Effector memory CD8-positive, alpha-beta T cell (primary cell): ENCODE measurements at regions not wholly inside any gene's neighbourhood (a gene's known extent, or its start where the extent isn't known, plus 50 kb on each side); places are given as distances from the start of the nearest gene placed in this dataset.

Experiments
- ATAC-seq: fragments of 150-1000 bp; cut with Tn5 transposase; replicated peaks from 2 replicates; pipeline ENCODE4 v1.10.0; 2021; ENCODE audit warnings: mild to moderate bottlenecking, moderate library complexity
- DNase-seq, 3 experiments: peaks; one replicate each; pipeline ENCODE4 v3.0.0; 2021
- H3K27ac Mint-ChIP-seq, 2 donors: one replicate each; pipeline ENCODE4 v1.8.0; 2022; ENCODE audit warnings: mild to moderate bottlenecking in 2 of 2, mixed read lengths in 2 of 2, moderate library complexity in 2 of 2
- H3K27me3 Mint-ChIP-seq, 2 donors: one replicate each; pipeline ENCODE4 v1.8.0; 2022; ENCODE audit warnings: mixed read lengths in 2 of 2
- H3K36me3 Mint-ChIP-seq: one replicate; pipeline ENCODE4 v1.8.0; 2022; ENCODE audit warnings: mild to moderate bottlenecking, moderate library complexity, mixed read lengths; ENCODE audit not compliant: insufficient read depth
- H3K4me1 Mint-ChIP-seq, 2 donors: one replicate each; pipeline ENCODE4 v1.8.0; 2022; ENCODE audit warnings: low read depth in 2 of 2, mixed read lengths in 2 of 2
- H3K4me3 Mint-ChIP-seq, 2 donors: one replicate each; pipeline ENCODE4 v1.8.0; 2022; ENCODE audit warnings: mild to moderate bottlenecking in 2 of 2, mixed read lengths in 2 of 2, moderate library complexity in 2 of 2
- H3K9me3 Mint-ChIP-seq, 2 donors: one replicate each; pipeline ENCODE4 v1.8.0; 2022; ENCODE audit warnings: mixed read lengths in 2 of 2

DNA sequence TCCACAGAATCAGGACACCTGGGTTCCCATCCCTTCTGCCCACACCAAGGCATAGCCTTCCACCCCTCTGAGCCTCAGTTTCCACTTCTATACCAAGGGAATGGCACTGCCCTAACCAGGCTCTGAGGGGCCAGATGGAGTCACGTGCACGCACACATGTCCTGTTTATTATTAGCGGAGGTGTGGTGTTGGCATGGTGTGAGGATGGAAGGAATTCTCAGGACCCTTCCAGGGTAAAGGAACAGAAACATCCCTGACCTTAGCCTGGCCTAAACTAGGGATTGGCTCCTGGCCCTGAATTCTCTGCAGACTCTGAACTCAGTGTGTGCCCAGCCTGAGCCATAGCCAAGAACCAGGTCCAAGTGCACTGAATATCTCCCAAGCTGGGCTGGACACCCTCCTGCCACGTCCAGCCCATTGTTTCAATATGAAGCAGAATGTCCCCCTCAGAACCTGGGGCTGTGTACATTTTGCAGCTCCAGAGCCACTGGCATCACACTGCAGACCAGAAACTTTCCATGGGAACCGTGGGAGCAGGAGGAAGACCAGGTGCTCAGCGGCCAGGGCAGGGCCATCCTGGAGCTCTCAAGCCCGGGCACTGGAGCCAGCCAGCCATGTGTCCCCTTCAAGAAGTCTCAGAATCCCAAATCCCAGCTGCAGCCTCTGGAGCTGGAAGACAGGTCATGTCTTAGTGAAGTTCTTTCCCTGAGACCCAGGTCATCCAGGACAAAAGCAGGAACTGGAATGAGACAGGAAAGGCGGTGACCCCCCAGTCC lies 208.4 kb downstream of the ANKRD60 start:
- ATAC-seq (no peak), DNase-seq (no peak)
- H3K4me3 Mint-ChIP-seq: no peak overlapping the region
- no peaks in the 10 kb centered on the region for H3K4me1 Mint-ChIP-seq
- no peak overlapping the region for H3K27ac Mint-ChIP-seq
- no peaks in the 10 kb centered on the region for H3K9me3 Mint-ChIP-seq
- H3K27me3 Mint-ChIP-seq: peaks cover 33 to 66% of the 10 kb centered on the region in 2 donors
- H3K36me3 Mint-ChIP-seq: peaks cover under 1% of the 10 kb centered on the region

DNA sequence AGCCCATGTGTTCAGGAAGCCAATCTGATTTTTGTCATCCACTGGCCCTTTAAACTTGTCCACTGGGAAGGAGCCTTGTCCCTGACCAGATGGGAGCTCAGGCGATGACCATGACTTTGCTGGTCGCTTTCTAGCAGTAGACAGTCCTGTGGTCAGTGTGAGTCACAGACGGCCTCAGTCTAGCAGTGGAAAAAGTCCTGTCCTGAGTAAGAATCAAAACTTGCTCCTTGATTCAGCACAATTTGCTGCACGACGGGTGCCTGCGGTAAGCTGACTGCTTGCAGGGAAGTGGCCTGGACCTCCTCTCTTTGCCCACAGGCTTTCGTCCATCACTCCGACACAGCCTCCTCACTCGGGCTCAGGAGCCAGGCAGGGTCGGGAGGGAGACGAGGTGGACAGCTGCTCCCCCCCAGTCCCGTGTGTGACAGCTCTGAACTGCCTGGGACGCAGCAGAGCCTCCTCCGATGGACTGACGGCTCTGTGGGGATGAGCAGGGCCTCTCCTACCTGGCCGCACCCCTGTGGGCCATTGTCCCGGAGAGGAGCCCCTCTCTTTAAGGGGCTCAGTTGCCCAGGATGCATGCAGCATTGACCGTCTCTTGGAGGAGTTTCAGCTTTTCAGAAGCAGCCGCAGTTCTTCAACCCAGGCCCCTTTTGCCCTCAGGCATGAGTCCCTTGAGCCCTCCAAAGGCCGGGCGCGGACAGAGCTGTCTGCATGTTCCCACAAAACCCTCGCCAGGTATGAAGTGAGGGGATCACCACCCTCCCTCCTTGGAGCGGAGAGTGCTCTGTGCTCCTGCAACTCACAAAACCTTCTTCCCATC lies 209.2 kb downstream of the ANKRD60 start:
- Mint-ChIP-seq H3K4me3 (no peak overlapping the region), H3K27me3 (peaks cover 25 to 58% of the 10 kb centered on the region in 2 donors), H3K27ac (no peak overlapping the region), H3K36me3 (no peaks in the 10 kb centered on the region), H3K4me1 (peaks cover 0 to 2% of the 10 kb centered on the region in 2 donors), H3K9me3 (no peaks in the 10 kb centered on the region)
- no peak for ATAC-seq
- no peak for DNase-seq

GRCh38 chr20:58018590-58018989 lies 209.9 kb downstream of the ANKRD60 start:
- DNase-seq: no peak
- H3K27ac Mint-ChIP-seq: no peak overlapping the region
- no peak overlapping the region for H3K4me3 Mint-ChIP-seq
- H3K27me3 Mint-ChIP-seq: peaks cover 24 to 51% of the 10 kb centered on the region in 2 donors
- ATAC-seq: no peak
- peaks cover 0 to 3% of the 10 kb centered on the region in 2 donors for H3K4me1 Mint-ChIP-seq
- H3K36me3 Mint-ChIP-seq: no peaks in the 10 kb centered on the region
- H3K9me3 Mint-ChIP-seq: no peaks in the 10 kb centered on the region

GRCh38 chr20:58017970-58018530 lies 210.4 kb downstream of the ANKRD60 start:
- DNase-seq (no peak), ATAC-seq (no peak)
- Mint-ChIP-seq H3K4me1 (peaks cover 0 to 3% of the 10 kb centered on the region in 2 donors), H3K27ac (no peak overlapping the region), H3K4me3 (no peak overlapping the region), H3K27me3 (peaks cover 24 to 51% of the 10 kb centered on the region in 2 donors), H3K9me3 (no peaks in the 10 kb centered on the region), H3K36me3 (no peaks in the 10 kb centered on the region)

DNA sequence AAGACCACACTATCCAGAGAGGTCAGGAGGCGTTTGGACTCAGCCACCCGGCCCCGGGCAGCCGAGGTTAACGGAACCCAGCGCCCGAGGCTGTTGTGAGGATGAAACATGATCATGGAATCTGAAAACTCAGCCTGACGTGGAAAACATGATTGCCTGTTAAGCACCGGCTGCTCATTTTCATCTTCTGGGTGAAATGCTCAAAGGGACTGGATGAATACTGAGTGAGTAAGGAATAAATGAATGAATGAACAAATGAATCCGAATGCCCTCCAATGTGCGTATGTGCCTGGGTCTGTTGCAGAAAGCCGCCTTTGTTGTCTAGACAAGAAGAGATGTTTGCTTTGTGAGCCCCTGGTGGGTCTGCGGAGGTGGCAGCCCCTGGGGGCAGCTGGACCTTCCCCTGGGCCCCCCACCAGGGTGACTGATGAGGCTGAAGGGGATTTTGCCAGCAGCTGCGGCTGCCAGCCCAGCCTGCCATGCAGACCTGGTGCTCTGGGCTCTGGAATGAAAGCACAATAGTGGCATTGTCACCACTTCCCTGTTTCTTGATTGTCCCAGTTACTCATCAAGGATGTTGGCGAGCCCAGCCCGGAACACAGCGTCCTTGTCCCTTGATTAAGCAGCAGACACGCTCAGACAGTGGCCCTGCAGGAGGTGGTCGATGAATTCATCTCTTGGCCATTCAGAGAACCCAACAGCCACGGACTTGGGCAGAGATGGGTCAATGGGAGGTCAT lies 211.1 kb downstream of the ANKRD60 start:
- no peak overlapping the region for H3K4me3 Mint-ChIP-seq

GRCh38 chr20:58016779-58017178 lies 211.7 kb downstream of the ANKRD60 start:
- H3K36me3 Mint-ChIP-seq: no peaks in the 10 kb centered on the region
- no peak overlapping the region for H3K4me3 Mint-ChIP-seq
- no peak overlapping the region for H3K27ac Mint-ChIP-seq
- ATAC-seq: no peak
- H3K4me1 Mint-ChIP-seq: peaks cover 0 to 3% of the 10 kb centered on the region in 2 donors
- peaks cover 34 to 64% of the 10 kb centered on the region in 2 donors for H3K27me3 Mint-ChIP-seq
- H3K9me3 Mint-ChIP-seq: no peaks in the 10 kb centered on the region
- no peak for DNase-seq

More for the DNA sequence above, 211.1 kb downstream of the ANKRD60 start:
- ATAC-seq (no peak), DNase-seq (no peak)
- Mint-ChIP-seq H3K9me3 (no peaks in the 10 kb centered on the region), H3K36me3 (no peaks in the 10 kb centered on the region), H3K27ac (no peak overlapping the region), H3K27me3 (peaks cover 27 to 58% of the 10 kb centered on the region in 2 donors), H3K4me1 (peaks cover 0 to 3% of the 10 kb centered on the region in 2 donors)

- Mint-ChIP-seq H3K4me1 (peaks cover 0 to 3% of the 10 kb centered on the region in 2 donors), H3K9me3 (no peaks in the 10 kb centered on the region), H3K4me3 (no peak overlapping the region), H3K27me3 (peaks cover 44 to 71% of the 10 kb centered on the region in 2 donors), H3K36me3 (no peaks in the 10 kb centered on the region), H3K27ac (no peak overlapping the region)
- ATAC-seq (peak; percentile 35), DNase-seq (no peak)
Measured at GRCh38 chr20:58014628-58015315, 213.7 kb downstream of the ANKRD60 start.

DNA sequence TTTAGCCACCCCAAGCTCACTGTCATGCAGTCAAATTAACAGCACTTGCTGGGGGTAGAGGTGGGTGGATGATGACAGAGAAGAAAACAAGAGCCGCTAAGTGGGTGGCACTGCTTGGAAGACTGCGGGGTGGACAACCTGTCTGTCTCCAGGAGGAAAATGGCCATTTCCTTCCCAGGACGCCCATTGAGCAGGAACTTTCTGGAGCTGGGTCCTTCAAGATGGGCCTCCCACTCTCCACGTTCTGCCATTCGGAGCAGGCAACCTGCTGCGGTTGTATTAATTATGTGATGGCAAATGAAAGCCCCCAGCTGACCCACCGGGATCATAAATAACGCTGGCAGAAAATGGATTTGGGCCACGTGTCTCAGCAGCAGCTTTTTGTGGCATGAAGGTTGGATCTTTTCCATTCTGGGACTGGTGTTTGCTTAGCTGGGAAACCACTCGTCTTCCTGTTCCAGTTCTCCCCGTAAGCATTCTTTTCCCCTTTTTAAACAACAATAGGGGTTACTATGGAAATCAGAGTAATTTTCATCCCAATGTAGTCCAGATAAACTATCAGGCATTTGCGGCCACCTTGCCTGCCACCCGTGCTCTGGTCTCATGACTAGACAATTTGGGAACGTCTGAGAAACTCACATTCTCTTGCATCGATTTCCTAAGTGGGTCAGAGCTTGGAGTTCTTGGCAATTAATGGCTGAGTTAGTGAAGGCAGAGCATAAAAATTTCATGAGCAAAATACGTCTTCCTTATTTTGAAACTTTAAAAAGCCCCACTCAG lies 215.5 kb downstream of the ANKRD60 start:
- ATAC-seq: no peak
- Mint-ChIP-seq H3K9me3 (no peaks in the 10 kb centered on the region), H3K36me3 (no peaks in the 10 kb centered on the region), H3K27me3 (peaks cover 55 to 71% of the 10 kb centered on the region in 2 donors), H3K4me1 (peaks cover 0 to 3% of the 10 kb centered on the region in 2 donors), H3K27ac (no peak overlapping the region), H3K4me3 (no peak overlapping the region)
- no peak for DNase-seq

DNA sequence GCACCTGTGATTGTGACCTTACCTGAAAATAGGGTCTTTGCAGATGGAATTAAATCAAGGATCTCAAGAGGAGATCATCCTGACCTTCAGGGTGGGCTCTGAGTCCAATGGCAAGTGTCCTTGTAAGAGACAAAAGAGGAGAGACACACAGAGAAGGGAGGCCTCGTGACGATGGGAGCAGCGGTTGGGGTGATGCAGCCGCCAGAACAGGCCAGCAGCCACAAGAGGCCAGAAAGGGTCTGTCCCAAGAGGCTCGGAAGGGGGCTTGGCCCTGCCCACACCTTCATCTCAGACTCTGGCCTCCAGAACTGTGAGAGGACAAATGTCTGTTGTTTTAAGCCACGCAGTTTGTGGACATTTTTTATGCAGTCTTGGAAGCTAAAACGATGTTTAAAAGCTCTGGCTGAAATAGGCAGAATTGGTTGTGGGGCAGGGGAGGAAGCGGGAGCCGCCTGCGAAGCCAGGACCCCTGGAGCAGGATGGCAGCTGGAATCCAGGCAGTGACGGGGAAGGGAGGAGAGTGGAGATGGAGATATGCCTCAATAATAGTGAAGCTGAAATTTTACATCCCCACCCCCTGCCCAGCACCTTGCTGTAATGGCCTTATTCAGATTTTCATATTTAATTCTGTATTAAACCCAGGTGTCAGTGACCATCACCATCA lies 216.4 kb downstream of the ANKRD60 start:
- H3K36me3 Mint-ChIP-seq: no peaks in the 10 kb centered on the region
- no peak for DNase-seq
- H3K27me3 Mint-ChIP-seq: peaks cover 50 to 71% of the 10 kb centered on the region in 2 donors
- no peak overlapping the region for H3K4me3 Mint-ChIP-seq
- peaks cover 0 to 3% of the 10 kb centered on the region in 2 donors for H3K4me1 Mint-ChIP-seq
- no peaks in the 10 kb centered on the region for H3K9me3 Mint-ChIP-seq
- no peak for ATAC-seq
- H3K27ac Mint-ChIP-seq: no peak overlapping the region

- Mint-ChIP-seq H3K4me1 (peaks cover 0 to 3% of the 10 kb centered on the region in 2 donors), H3K27ac (no peak overlapping the region), H3K9me3 (no peaks in the 10 kb centered on the region), H3K27me3 (peaks cover 46 to 72% of the 10 kb centered on the region in 2 donors), H3K4me3 (no peak overlapping the region), H3K36me3 (no peaks in the 10 kb centered on the region)
- ATAC-seq: no peak
- no peak for DNase-seq
Measured at GRCh38 chr20:58011106-58011946, 217.1 kb downstream of the ANKRD60 start.

- H3K4me1 Mint-ChIP-seq: peaks cover 0 to 3% of the 10 kb centered on the region in 2 donors
- no peak for ATAC-seq
- H3K36me3 Mint-ChIP-seq: no peaks in the 10 kb centered on the region
- no peak overlapping the region for H3K27ac Mint-ChIP-seq
- DNase-seq: no peak
- H3K9me3 Mint-ChIP-seq: no peaks in the 10 kb centered on the region
- H3K27me3 Mint-ChIP-seq: peaks cover 49 to 78% of the 10 kb centered on the region in 2 donors
- no peak overlapping the region for H3K4me3 Mint-ChIP-seq
Measured at GRCh38 chr20:58010666-58011065, 217.8 kb downstream of the ANKRD60 start.
